GM18502 (cell line): ENCODE measurements at regions not wholly inside any gene's neighbourhood (a gene's known extent, or its start where the extent isn't known, plus 50 kb on each side); places are given as distances from the start of the nearest gene placed in this dataset.

ENCODE experiments used
- ATAC-seq: cut with Tn5 transposase; IDR thresholded peaks from one replicate; pipeline ENCODE4 v1.9.1; 2021; ENCODE audit warnings: mild to moderate bottlenecking; ENCODE audit not compliant: unreplicated experiment, poor library complexity

GRCh38 chr6:40313582-40313981, 273.6 kb downstream of the LRFN2 start:
- no peak for ATAC-seq

- no peak for ATAC-seq
Observed at GRCh38 chr6:40312213-40313015, 274.8 kb downstream of the LRFN2 start.

GRCh38 chr6:40308533-40309306, 278.4 kb downstream of the LRFN2 start:
- ATAC-seq, result no peak

- ATAC-seq, result no peak
Observed at GRCh38 chr6:40307712-40308111, 279.5 kb downstream of the LRFN2 start.

GRCh38 chr6:40302856-40303454, 284.2 kb downstream of the LRFN2 start:
- ATAC-seq, result no peak

GRCh38 chr6:40299681-40300080, 287.5 kb downstream of the LRFN2 start:
- no peak for ATAC-seq

GRCh38 chr6:40298207-40298606, 289.0 kb downstream of the LRFN2 start:
- ATAC-seq, result no peak

GRCh38 chr6:40295251-40295950, 291.8 kb downstream of the LRFN2 start:
- ATAC-seq, result no peak

- no peak for ATAC-seq
Observed at GRCh38 chr6:40293460-40294185, 293.5 kb downstream of the LRFN2 start.

- ATAC-seq, result no peak
Observed at GRCh38 chr6:40293060-40293459, 294.1 kb downstream of the LRFN2 start.

- ATAC-seq, result no peak
Observed at GRCh38 chr6:40290816-40291215, 296.3 kb downstream of the LRFN2 start.

GRCh38 chr6:40288919-40289318, 298.2 kb downstream of the LRFN2 start:
- no peak for ATAC-seq

GRCh38 chr6:40287296-40287850, 299.8 kb downstream of the LRFN2 start:
- ATAC-seq, result no peak

GRCh38 chr6:40286721-40287120, 300.4 kb downstream of the LRFN2 start:
- ATAC-seq, result no peak

GRCh38 chr6:40285996-40286395, 301.2 kb downstream of the LRFN2 start:
- ATAC-seq, result no peak

- ATAC-seq, result no peak
Observed at GRCh38 chr6:40285535-40285934, 301.6 kb downstream of the LRFN2 start.

- no peak for ATAC-seq
Observed at GRCh38 chr6:40282986-40283385, 304.2 kb downstream of the LRFN2 start.

GRCh38 chr6:40281402-40281801, 305.8 kb downstream of the LRFN2 start:
- ATAC-seq, result no peak

GRCh38 chr6:40280231-40280630, 306.9 kb downstream of the LRFN2 start:
- ATAC-seq, result no peak

- no peak for ATAC-seq
Observed at GRCh38 chr6:40276141-40276540, 311.0 kb downstream of the LRFN2 start.
